ENCODE measurements at regions not wholly inside any gene's neighbourhood (a gene's known extent, or its start where the extent isn't known, plus 50 kb on each side); places are given as distances from the start of the nearest gene placed in this dataset.

DNA sequence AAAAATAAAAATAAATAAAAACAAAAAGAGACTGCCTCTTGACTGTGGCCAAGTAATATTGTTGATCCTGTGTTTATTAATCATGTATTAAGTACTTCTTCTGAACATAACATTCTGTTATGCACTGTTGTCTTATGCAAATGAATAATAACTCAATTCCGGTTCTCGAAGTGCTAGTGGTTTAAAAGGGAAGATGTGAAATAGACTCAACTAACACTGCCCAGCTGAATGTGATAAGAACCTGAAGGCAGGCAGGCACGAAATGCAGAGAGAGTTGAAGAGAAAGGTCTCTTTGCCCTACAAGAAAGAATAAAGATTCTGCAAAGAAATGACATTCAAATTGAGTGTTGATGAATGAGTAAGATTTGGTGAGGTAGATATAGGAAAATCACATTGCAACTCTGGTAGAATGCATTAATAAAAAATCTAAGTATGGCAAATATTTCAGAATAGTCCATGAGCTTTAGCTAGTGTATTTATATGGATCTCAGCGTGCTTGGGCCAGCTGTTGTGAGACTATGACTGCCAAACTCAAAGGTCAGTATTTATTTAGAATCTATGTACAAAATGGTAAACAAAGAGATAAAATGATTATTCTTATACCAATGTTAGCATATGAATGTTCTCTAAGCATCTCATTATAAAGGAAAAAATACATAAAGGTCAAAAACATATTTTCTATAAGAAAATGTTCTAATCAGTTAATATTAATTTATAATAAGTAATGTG lies 352.3 kb upstream of the CDH7 start:
- TF ChIP-seq ZFX (IDR thresholded peaks at IDR 0.05; ENCODE audit: borderline replicate concordance) = no peak
- TF ChIP-seq, protein P1, sequence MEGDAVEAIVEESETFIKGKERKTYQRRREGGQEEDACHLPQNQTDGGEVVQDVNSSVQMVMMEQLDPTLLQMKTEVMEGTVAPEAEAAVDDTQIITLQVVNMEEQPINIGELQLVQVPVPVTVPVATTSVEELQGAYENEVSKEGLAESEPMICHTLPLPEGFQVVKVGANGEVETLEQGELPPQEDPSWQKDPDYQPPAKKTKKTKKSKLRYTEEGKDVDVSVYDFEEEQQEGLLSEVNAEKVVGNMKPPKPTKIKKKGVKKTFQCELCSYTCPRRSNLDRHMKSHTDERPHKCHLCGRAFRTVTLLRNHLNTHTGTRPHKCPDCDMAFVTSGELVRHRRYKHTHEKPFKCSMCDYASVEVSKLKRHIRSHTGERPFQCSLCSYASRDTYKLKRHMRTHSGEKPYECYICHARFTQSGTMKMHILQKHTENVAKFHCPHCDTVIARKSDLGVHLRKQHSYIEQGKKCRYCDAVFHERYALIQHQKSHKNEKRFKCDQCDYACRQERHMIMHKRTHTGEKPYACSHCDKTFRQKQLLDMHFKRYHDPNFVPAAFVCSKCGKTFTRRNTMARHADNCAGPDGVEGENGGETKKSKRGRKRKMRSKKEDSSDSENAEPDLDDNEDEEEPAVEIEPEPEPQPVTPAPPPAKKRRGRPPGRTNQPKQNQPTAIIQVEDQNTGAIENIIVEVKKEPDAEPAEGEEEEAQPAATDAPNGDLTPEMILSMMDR (IDR thresholded peaks at IDR 0.05) = no peak
- no peak overlapping the region for H3K27ac ChIP-seq

DNA sequence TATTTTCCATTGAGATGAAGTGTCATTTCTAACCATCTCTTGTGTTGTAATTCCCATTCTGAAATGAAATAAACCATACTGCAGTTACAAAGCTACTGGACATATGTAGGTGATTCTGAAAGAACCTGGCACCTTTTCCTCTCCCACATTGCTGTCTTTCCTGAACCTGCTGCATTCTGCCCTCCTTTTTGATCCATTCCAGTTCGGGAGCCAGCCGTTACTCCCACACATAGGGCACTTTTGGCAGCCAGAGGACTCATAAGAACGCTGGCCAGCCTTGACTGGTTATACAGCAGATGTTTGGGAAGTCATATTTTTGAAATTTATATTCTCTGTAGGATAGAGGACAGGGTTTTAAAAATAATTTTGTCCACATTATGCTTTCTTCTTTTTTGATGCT lies 369.8 kb upstream of the CDH7 start:
- no peak overlapping the region for H3K27ac ChIP-seq
- TF ChIP-seq, protein P1 (IDR thresholded peaks at IDR 0.05) = no peak

DNA sequence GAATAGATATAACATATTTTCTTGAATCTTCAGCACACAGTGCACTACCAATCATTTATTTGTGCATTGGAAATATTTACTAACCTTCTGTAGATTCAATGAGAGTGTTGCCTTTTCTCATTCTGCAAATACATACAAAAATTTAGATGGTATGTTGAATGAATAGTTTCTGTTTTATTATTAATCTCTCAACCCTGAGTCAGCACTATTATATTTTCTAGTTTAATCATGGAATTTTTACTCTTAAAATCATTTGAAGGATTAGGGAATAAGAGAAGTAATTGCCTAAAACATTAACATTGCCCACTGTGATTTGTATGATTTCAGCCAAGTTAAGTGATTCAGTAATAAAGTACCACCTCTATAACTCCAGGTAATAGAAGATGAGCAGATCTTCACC lies 370.2 kb upstream of the CDH7 start:
- H3K27ac ChIP-seq = no peak overlapping the region
- TF ChIP-seq ZFX (IDR thresholded peaks at IDR 0.05; ENCODE audit: borderline replicate concordance) = no peak
- TF ChIP-seq, protein P1 (IDR thresholded peaks at IDR 0.05) = no peak

DNA sequence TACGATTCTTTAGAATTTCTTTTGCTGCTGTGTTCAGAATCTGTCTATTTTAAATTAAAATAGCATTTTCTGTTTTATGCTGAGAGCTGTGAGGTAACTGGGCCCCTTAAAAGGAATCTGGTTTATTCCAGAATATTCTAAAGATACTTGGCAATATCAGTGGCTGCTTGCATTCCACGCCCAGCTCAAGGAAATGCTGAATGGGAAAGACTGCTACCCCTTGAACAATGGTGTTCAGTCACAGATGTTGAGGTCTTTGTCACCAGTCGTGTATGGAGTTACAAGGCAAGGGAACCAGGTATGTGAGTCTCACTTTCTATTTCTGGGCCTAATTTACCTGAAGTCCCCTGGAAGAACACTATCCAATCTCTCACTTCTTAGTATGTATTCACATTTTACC lies 377.9 kb upstream of the CDH7 start:
- no peak overlapping the region for H3K27ac ChIP-seq
- no peak for TF ChIP-seq ZFX (IDR thresholded peaks at IDR 0.05; ENCODE audit: borderline replicate concordance)
- TF ChIP-seq, protein P1 (IDR thresholded peaks at IDR 0.05) = no peak

DNA sequence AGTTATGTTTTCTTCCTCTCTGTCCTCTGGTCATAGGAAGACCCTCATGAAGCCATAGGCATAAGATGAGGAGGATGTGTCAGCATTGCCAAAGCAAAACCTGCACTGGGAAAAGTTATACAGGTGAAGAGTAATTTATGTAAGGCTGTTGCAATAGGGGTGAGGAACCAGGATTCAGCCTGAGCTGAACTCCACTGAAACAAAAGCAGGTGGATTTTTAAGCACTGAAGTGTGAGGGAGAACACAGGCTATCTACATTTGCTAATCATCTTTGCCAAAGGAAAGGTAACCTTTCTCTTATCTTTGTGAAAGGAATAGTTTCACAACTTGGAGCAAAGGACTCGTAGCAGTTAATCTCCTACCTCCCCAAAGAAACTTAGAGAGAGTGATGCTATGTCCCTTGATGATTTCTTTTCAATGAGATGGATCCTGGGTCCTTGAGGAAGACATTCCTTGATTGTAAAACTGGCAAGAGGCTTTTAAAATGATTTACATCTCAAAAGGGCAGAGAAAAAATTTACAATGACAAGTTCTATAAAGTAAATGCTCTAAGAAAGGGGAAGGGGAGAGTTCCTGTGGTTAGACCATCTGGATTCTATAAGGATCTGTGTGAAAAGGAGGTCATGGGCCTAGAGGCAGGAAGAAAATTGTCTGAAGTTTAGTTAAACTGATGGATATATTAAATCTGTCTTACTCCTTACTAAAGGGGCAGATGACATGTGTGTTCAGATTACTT lies 385.4 kb upstream of the CDH7 start:
- H3K27ac ChIP-seq = no peak overlapping the region

DNA sequence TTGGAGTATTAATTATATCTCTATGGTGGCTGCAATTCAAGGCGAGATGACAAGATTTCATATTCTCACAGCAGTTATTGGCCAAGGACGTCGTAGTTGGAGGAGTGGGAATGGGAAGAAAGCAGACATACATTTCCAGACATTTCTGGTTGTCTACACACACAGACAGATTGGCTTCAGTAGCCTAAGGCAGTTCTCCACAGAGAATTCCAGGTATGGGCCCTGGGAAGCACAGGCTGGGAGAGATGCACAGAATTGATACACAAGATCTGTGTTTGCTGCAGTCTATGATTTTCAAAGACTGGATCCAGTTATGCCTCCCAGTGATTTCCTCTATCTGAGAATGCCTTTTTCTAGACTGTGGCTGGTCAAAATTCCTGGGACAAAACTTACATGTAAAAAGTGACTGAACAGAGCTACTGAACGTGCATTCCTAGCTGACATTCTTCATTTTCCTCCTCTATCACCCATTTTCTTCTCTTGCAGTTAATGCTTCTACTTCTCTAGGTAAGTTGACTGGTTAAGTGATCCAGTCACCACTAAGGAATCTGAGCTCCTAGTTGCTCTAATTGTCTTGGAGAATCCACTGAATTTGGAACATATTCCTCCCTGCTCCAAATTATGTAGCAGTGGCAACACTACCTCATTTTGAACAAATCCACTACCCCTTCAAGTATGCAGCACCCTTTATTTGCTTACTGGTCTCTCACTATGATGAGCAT lies 386.7 kb upstream of the CDH7 start:
- no peak overlapping the region for H3K27ac ChIP-seq
- no peak for TF ChIP-seq ZFX (IDR thresholded peaks at IDR 0.05; ENCODE audit: borderline replicate concordance)
- TF ChIP-seq, protein P1 (IDR thresholded peaks at IDR 0.05) = no peak

More for the DNA sequence above, 385.4 kb upstream of the CDH7 start:
- TF ChIP-seq, protein P1 (IDR thresholded peaks at IDR 0.05) = no peak
- TF ChIP-seq ZFX (IDR thresholded peaks at IDR 0.05; ENCODE audit: borderline replicate concordance) = no peak

Measured in 22Rv1 (cell line).